ENCODE measurements at regions not wholly inside any gene's neighbourhood (a gene's known extent, or its start where the extent isn't known, plus 50 kb on each side); places are given as distances from the start of the nearest gene placed in this dataset.

- no peak for TF ChIP-seq NFYA (IDR thresholded peaks at IDR 0.05; ENCODE audit: borderline replicate concordance, low read depth, low read length)
- no peak for TF ChIP-seq TAF1 (IDR thresholded peaks at IDR 0.05; ENCODE audit: borderline replicate concordance, low read depth, low read length)
- TF ChIP-seq, protein P1, sequence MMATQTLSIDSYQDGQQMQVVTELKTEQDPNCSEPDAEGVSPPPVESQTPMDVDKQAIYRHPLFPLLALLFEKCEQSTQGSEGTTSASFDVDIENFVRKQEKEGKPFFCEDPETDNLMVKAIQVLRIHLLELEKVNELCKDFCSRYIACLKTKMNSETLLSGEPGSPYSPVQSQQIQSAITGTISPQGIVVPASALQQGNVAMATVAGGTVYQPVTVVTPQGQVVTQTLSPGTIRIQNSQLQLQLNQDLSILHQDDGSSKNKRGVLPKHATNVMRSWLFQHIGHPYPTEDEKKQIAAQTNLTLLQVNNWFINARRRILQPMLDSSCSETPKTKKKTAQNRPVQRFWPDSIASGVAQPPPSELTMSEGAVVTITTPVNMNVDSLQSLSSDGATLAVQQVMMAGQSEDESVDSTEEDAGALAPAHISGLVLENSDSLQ (IDR thresholded peaks at IDR 0.05) = peak; percentile 73
- TF ChIP-seq, protein P2, sequence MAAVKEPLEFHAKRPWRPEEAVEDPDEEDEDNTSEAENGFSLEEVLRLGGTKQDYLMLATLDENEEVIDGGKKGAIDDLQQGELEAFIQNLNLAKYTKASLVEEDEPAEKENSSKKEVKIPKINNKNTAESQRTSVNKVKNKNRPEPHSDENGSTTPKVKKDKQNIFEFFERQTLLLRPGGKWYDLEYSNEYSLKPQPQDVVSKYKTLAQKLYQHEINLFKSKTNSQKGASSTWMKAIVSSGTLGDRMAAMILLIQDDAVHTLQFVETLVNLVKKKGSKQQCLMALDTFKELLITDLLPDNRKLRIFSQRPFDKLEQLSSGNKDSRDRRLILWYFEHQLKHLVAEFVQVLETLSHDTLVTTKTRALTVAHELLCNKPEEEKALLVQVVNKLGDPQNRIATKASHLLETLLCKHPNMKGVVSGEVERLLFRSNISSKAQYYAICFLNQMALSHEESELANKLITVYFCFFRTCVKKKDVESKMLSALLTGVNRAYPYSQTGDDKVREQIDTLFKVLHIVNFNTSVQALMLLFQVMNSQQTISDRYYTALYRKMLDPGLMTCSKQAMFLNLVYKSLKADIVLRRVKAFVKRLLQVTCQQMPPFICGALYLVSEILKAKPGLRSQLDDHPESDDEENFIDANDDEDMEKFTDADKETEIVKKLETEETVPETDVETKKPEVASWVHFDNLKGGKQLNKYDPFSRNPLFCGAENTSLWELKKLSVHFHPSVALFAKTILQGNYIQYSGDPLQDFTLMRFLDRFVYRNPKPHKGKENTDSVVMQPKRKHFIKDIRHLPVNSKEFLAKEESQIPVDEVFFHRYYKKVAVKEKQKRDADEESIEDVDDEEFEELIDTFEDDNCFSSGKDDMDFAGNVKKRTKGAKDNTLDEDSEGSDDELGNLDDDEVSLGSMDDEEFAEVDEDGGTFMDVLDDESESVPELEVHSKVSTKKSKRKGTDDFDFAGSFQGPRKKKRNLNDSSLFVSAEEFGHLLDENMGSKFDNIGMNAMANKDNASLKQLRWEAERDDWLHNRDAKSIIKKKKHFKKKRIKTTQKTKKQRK (IDR thresholded peaks at IDR 0.05; ENCODE audit: low read depth, low read length) = no peak
- peak in 1 of 2 experiments; percentile 22; a peak in 1 of 4 replicates for TF ChIP-seq BHLHE40 (IDR thresholded peaks at IDR 0.05; ENCODE audit: borderline replicate concordance in 1 of 2, low read depth in 2 of 2, low read length in 1 of 2)
- no peak for TF ChIP-seq IKZF2 (IDR thresholded peaks at IDR 0.05)
- 0 out of 2 replicates have a peak, but pooled peaks have one; percentile 64 for TF ChIP-seq MAX (IDR thresholded peaks at IDR 0.05; ENCODE audit: low read depth, low read length)
- TF ChIP-seq SUPT20H (IDR thresholded peaks at IDR 0.05; ENCODE audit: borderline replicate concordance, control insufficient read depth, low read depth, low read length) = no peak
- TF ChIP-seq TCF7 (IDR thresholded peaks at IDR 0.05; ENCODE audit: borderline replicate concordance) = no peak
- peak; percentile 77 for TF ChIP-seq NRF1 (conservative IDR thresholded peaks at IDR 0.05; ENCODE audit: low read depth, low read length)
- TF ChIP-seq, protein P3, sequence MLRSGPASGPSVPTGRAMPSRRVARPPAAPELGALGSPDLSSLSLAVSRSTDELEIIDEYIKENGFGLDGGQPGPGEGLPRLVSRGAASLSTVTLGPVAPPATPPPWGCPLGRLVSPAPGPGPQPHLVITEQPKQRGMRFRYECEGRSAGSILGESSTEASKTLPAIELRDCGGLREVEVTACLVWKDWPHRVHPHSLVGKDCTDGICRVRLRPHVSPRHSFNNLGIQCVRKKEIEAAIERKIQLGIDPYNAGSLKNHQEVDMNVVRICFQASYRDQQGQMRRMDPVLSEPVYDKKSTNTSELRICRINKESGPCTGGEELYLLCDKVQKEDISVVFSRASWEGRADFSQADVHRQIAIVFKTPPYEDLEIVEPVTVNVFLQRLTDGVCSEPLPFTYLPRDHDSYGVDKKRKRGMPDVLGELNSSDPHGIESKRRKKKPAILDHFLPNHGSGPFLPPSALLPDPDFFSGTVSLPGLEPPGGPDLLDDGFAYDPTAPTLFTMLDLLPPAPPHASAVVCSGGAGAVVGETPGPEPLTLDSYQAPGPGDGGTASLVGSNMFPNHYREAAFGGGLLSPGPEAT (IDR thresholded peaks at IDR 0.05; ENCODE audit: low read depth) = peak; percentile 36; the same call in 1 of the 2 replicates
- TF ChIP-seq POLR2A (IDR thresholded peaks at IDR 0.05; ENCODE audit: low read depth, low read length) = peak; percentile 86
- TF ChIP-seq ZBTB40 (IDR thresholded peaks at IDR 0.05; ENCODE audit: borderline replicate concordance) = no peak
- TF ChIP-seq E2F8 (IDR thresholded peaks at IDR 0.05; ENCODE audit: low read depth, partially characterized antibody) = peak; percentile 45
- peak; percentile 42; the same call in 1 of the 2 replicates for TF ChIP-seq RUNX3 (IDR thresholded peaks at IDR 0.05; ENCODE audit: low read length)
Observed at GRCh38 chr2:118186110-118186857, 98.0 kb downstream of the INSIG2 start (continued).

Data from GM12878 (cell line).